Suprapubic skin (tissue), 4 donors: ENCODE measurements at regions not wholly inside any gene's neighbourhood (a gene's known extent, or its start where the extent isn't known, plus 50 kb on each side); places are given as distances from the start of the nearest gene placed in this dataset.

Experiments
- DNase-seq, 2 donors: peaks; one replicate each; pipeline ENCODE4 v3.0.0-alpha.2; 2019; ENCODE audit warnings: low spot score in 2 of 2
- H3K27ac ChIP-seq: fragments of 200-600 bp; sonication (generic); one replicate; pipeline ENCODE4 v1.5.1; 2019
- H3K27me3 ChIP-seq: fragments of 200-600 bp; sonication (generic); one replicate; pipeline ENCODE4 v1.5.1; 2019
- H3K36me3 ChIP-seq: fragments of 200-600 bp; sonication (generic); one replicate; pipeline ENCODE4 v1.5.1; 2019
- H3K4me1 ChIP-seq: fragments of 200-600 bp; sonication (generic); one replicate; pipeline ENCODE4 v1.5.1; 2019
- H3K4me3 ChIP-seq: fragments of 200-600 bp; sonication (generic); one replicate; pipeline ENCODE4 v1.5.1; 2019; ENCODE audit warnings: mild to moderate bottlenecking
- H3K9me3 ChIP-seq: fragments of 200-600 bp; sonication (generic); one replicate; pipeline ENCODE4 v1.5.1; 2019
- CTCF ChIP-seq, 2 donors: fragments of 200-600 bp in 1 of 2; fragments of 450-650 bp in 1 of 2; sonication (generic) in 1 of 2; IDR thresholded peaks; one replicate each; pipeline ENCODE4 v1.5.1; 2016 to 2019; ENCODE audit warnings: antibody characterized with exemption in 2 of 2, mild to moderate bottlenecking in 1 of 2, moderate library complexity in 1 of 2
- EP300 ChIP-seq: sonication (generic); formaldehyde crosslinking; IDR thresholded peaks from one replicate; pipeline ENCODE4 v1.6.1; 2017; ENCODE audit warnings: antibody characterized with exemption
- POLR2A ChIP-seq, 2 donors: fragments of 450-650 bp; IDR thresholded peaks; one replicate each; pipeline ENCODE4 v1.6.1; 2017; ENCODE audit warnings: antibody characterized with exemption in 2 of 2, mild to moderate bottlenecking in 2 of 2, moderate library complexity in 2 of 2
- POLR2AphosphoS5 ChIP-seq, 3 donors: sonication (generic); formaldehyde crosslinking; IDR thresholded peaks; one replicate each; pipeline ENCODE4 v1.6.1; 2017; ENCODE audit warnings: antibody characterized with exemption in 3 of 3
- WGBS: methylation state at CpG from one replicate; pipeline ENCODE4 v1.1.5; 2018; 5-methylcytosine and 5-hydroxymethylcytosine counted together

GRCh38 chr19:27746691-27747380, 1466.1 kb downstream of the UQCRFS1 start:
- TF ChIP-seq EP300, result no peak
- TF ChIP-seq POLR2AphosphoS5 (IDR thresholded peaks at IDR 0.05), result no peak
- TF ChIP-seq CTCF (IDR thresholded peaks at IDR 0.05), result peak in 1 of 2 donors; percentile 13
- Histone ChIP-seq H3K4me3 (no peak overlapping the region), H3K27ac (no peak overlapping the region), H3K4me1 (no peaks in the 10 kb centered on the region), H3K36me3 (no peaks in the 10 kb centered on the region), H3K9me3 (no peaks in the 10 kb centered on the region), H3K27me3 (no peaks in the 10 kb centered on the region)
- 33% methylated on average over 28 of the region's 28 CpGs for WGBS
- peak; percentile 51 to 77 for DNase-seq

DNA sequence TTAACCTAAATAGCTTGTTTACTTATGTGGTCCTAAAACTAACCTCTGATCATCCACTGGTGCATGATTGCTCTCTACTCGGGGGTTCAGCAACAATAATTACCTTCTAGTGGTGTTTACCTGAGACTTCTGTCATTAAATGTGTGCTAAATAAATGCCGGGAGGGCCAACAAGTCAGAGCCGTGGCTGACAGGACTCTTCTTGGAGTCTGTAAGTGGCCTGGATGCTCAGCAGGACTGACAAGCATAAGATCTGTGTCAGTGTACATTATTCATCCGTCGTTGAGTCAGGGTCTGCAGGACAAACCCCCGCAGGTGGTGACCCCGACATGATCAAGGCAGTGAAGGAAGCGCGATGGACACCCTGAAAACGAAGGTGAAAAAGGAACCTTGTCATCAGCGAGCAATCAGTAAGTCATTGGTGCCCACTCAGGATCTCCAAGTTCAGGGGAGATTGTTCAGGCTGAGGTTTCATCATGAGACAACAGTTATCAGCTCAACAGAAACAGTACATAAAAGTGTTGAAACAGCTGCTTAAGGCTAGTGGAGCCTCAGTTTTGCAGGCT, 1466.9 kb downstream of the UQCRFS1 start:
- Histone ChIP-seq H3K27ac (no peak overlapping the region), H3K27me3 (no peaks in the 10 kb centered on the region), H3K4me3 (no peak overlapping the region), H3K4me1 (no peaks in the 10 kb centered on the region), H3K9me3 (no peaks in the 10 kb centered on the region), H3K36me3 (no peaks in the 10 kb centered on the region)
- TF ChIP-seq EP300 (no peak), POLR2AphosphoS5 (IDR thresholded peaks at IDR 0.05) (no peak), CTCF (IDR thresholded peaks at IDR 0.05) (no peak), POLR2A (IDR thresholded peaks at IDR 0.05) (no peak)
- DNase-seq, result peak; percentile 17 to 34
- whole genome bisulfite sequencing, result 93% methylated on average over 11 of the region's 11 CpGs

DNA sequence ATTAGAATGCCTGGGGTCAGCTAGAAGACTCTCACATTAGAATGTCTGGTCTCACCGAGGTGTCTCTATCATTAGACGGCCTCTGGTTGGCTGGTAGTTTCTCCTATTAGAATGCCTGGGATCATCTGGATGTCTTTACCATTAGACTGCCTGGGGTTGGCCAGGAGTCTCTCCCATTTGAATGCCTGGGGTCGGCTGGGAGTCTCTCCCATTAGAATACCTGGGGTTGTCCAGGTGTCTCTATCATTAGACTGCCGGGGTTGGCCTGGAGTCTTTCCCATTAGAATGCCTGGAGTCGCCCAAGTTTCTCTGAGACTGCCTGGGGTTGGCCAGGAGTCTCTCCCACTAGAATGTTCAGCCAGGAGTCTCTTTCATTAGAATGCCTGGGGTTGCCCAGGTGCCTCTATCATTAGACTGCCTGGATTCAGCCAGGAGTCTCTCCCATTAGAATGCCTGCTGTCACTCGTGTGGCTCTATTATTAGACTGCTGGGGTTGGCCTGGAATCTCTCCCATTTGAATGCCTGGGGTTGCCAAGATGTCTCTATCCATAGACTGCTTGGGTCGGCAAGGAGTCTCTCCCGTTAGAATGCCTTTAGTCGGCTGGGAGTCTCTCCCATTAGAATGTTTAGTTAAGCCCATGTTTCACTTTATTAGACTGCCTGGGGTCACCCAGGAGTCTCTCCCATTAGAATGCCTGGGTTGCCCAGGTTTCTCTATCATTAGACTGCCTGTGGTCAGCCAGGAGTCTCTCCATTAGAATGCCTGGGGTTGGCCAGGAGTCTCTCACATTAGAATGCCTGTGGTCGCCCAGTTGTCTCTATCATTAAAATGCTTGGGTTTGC, 1467.8 kb downstream of the UQCRFS1 start:
- Histone ChIP-seq H3K4me3 (no peak overlapping the region), H3K9me3 (no peaks in the 10 kb centered on the region), H3K36me3 (peaks cover 3% of the 10 kb centered on the region), H3K27me3 (no peaks in the 10 kb centered on the region), H3K4me1 (no peaks in the 10 kb centered on the region), H3K27ac (no peak overlapping the region)
- DNase-seq, result peak; percentile 19 to 37
- WGBS, result 76% methylated on average over 7 of the region's 10 CpGs
- TF ChIP-seq POLR2A (IDR thresholded peaks at IDR 0.05), result no peak
- no peak for TF ChIP-seq EP300
- TF ChIP-seq CTCF (IDR thresholded peaks at IDR 0.05), result no peak
- TF ChIP-seq POLR2AphosphoS5 (IDR thresholded peaks at IDR 0.05), result no peak

- Histone ChIP-seq H3K4me1 (no peaks in the 10 kb centered on the region), H3K36me3 (peaks cover 15% of the 10 kb centered on the region), H3K4me3 (no peak overlapping the region), H3K27me3 (no peaks in the 10 kb centered on the region), H3K27ac (no peak overlapping the region), H3K9me3 (no peaks in the 10 kb centered on the region)
- TF ChIP-seq EP300 (no peak), POLR2A (IDR thresholded peaks at IDR 0.05) (no peak), POLR2AphosphoS5 (IDR thresholded peaks at IDR 0.05) (no peak), CTCF (IDR thresholded peaks at IDR 0.05) (no peak)
- 87% methylated on average over 3 of the region's 3 CpGs for WGBS
- DNase-seq, result peak in 1 of 2 donors; percentile 4
Observed at GRCh38 chr19:27742041-27742440, 1470.9 kb downstream of the UQCRFS1 start.

DNA sequence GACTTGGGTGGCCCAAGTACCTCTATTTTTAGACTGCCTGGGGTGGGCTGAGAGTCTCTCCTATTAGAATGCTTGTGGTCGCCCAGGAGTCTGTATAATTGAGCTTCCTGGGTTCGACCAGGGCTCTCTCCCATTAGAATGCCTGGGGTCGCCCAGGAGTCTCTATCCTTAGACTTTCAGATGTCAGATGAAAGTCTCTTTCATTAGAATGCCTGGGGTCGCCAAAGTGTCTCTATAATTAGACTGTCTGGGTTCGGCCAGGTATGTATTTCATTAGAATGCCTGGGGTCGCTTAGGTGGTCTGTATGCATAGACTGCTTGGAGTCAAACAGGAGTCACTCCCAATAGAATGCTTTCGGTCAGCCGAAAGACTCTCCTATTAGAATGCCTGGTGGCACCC, 1471.7 kb downstream of the UQCRFS1 start:
- Histone ChIP-seq H3K4me3 (no peak overlapping the region), H3K4me1 (no peaks in the 10 kb centered on the region), H3K27ac (no peak overlapping the region), H3K27me3 (no peaks in the 10 kb centered on the region), H3K36me3 (peaks cover 20% of the 10 kb centered on the region), H3K9me3 (no peaks in the 10 kb centered on the region)
- WGBS, result 98% methylated on average over 8 of the region's 8 CpGs
- DNase-seq, result peak; percentile 9 to 14
- no peak for TF ChIP-seq EP300
- no peak for TF ChIP-seq POLR2AphosphoS5 (IDR thresholded peaks at IDR 0.05)
- TF ChIP-seq CTCF (IDR thresholded peaks at IDR 0.05), result no peak
- no peak for TF ChIP-seq POLR2A (IDR thresholded peaks at IDR 0.05)
